Naive thymus-derived CD8-positive, alpha-beta T cell (primary cell): ENCODE measurements at regions not wholly inside any gene's neighbourhood (a gene's known extent, or its start where the extent isn't known, plus 50 kb on each side); places are given as distances from the start of the nearest gene placed in this dataset.
"Not testable (repeated sequence)": the region's sequence is repeated elsewhere in the genome, so short reads cannot be mapped to it uniquely, and the experiment has no call there.

Source experiments
- ATAC-seq, 2 donors: fragments of 150-1000 bp; cut with Tn5 transposase in 1 of 2; sonication (Bioruptor Pico), chemical (Tn5 transposase) in 1 of 2; 1 replicate in 1 of 2; 2 replicates in 1 of 2; pipeline ENCODE4 v1.10.0; 2021; ENCODE audit warnings: mild to moderate bottlenecking in 2 of 2, moderate library complexity in 2 of 2
- POLR2A ChIA-PET: fragments of 350-600 bp; sonication (Branson Sonifier 250); formaldehyde crosslinking; loops from one replicate; lab custom pipeline; 2021; ENCODE audit warnings: antibody characterized with exemption; lab: Charles Lee
- DNase-seq, 10 donors: peaks; one replicate each; pipeline versions ENCODE4 v3.0.0 to v3.0.0-alpha.2; 2020 to 2022
- H3K27ac Mint-ChIP-seq, 10 donors: one replicate each; pipeline ENCODE4 v1.8.0; 2020 to 2022; ENCODE audit warnings: mild to moderate bottlenecking in 10 of 10, mixed read lengths in 10 of 10, moderate library complexity in 4 of 10, inconsistent platforms in 1 of 10
- H3K27me3 Mint-ChIP-seq, 5 donors: one replicate each; pipeline ENCODE4 v1.8.0; 2021 to 2022; ENCODE audit warnings: mixed read lengths in 5 of 5
- H3K36me3 Mint-ChIP-seq, 3 donors: one replicate each; pipeline ENCODE4 v1.8.0; 2020 to 2022; ENCODE audit warnings: mixed read lengths in 3 of 3, mild to moderate bottlenecking in 2 of 3, inconsistent platforms in 1 of 3
- H3K4me1 Mint-ChIP-seq, 4 donors: one replicate each; pipeline ENCODE4 v1.8.0; 2021 to 2022; ENCODE audit warnings: mixed read lengths in 4 of 4
- H3K4me3 Mint-ChIP-seq, 10 donors: one replicate each; pipeline ENCODE4 v1.8.0; 2020 to 2022; ENCODE audit warnings: mild to moderate bottlenecking in 10 of 10, mixed read lengths in 10 of 10, moderate library complexity in 6 of 10, inconsistent platforms in 1 of 10
- H3K9me3 Mint-ChIP-seq, 9 donors: one replicate each; pipeline ENCODE4 v1.8.0; 2020 to 2022; ENCODE audit warnings: mixed read lengths in 9 of 9, mild to moderate bottlenecking in 3 of 9, inconsistent platforms in 1 of 9, moderate library complexity in 1 of 9

GRCh38 chr10:53155674-53156073 is 383.1 kb upstream of the MBL2 start:
- H3K27ac Mint-ChIP-seq, H3K36me3 Mint-ChIP-seq, ATAC-seq, H3K4me3 Mint-ChIP-seq, H3K27me3 Mint-ChIP-seq, DNase-seq, POLR2A ChIA-PET, H3K4me1 Mint-ChIP-seq: not testable (repeated sequence)
- peaks cover 0 to 25% (median 10%) of the 10 kb centered on the region in 9 donors for H3K9me3 Mint-ChIP-seq

- H3K36me3 Mint-ChIP-seq: no peaks in the 10 kb centered on the region
- DNase-seq (no peak), ATAC-seq (no peak)
- H3K9me3 Mint-ChIP-seq: peaks cover 0 to 22% (median 11%) of the 10 kb centered on the region in 9 donors
- no peaks in the 10 kb centered on the region for H3K27me3 Mint-ChIP-seq
- POLR2A ChIA-PET: no interaction called here
- H3K4me3 Mint-ChIP-seq: no peak overlapping the region
- H3K4me1 Mint-ChIP-seq: no peaks in the 10 kb centered on the region
- no peak overlapping the region for H3K27ac Mint-ChIP-seq
Measured at GRCh38 chr10:53153831-53154230, 381.2 kb upstream of the MBL2 start.

- Mint-ChIP-seq H3K27ac (no peak overlapping the region), H3K4me1 (no peaks in the 10 kb centered on the region), H3K27me3 (peaks cover 0 to 2% (median 0%) of the 10 kb centered on the region in 5 donors), H3K36me3 (no peaks in the 10 kb centered on the region), H3K4me3 (no peak overlapping the region), H3K9me3 (peaks cover 0 to 14% (median 8%) of the 10 kb centered on the region in 9 donors)
- POLR2A ChIA-PET: no interaction called here
- no peak for DNase-seq
- no peak for ATAC-seq
Measured at GRCh38 chr10:53140506-53140905, 367.9 kb upstream of the MBL2 start.

GRCh38 chr10:53135897-53136253 is 363.3 kb upstream of the MBL2 start:
- POLR2A ChIA-PET: no interaction called here
- Mint-ChIP-seq H3K4me3 (no peak overlapping the region), H3K9me3 (peaks cover 0 to 12% (median 8%) of the 10 kb centered on the region in 9 donors), H3K27me3 (no peaks in the 10 kb centered on the region), H3K27ac (no peak overlapping the region), H3K4me1 (no peaks in the 10 kb centered on the region), H3K36me3 (no peaks in the 10 kb centered on the region)
- ATAC-seq: no peak
- no peak for DNase-seq

DNA sequence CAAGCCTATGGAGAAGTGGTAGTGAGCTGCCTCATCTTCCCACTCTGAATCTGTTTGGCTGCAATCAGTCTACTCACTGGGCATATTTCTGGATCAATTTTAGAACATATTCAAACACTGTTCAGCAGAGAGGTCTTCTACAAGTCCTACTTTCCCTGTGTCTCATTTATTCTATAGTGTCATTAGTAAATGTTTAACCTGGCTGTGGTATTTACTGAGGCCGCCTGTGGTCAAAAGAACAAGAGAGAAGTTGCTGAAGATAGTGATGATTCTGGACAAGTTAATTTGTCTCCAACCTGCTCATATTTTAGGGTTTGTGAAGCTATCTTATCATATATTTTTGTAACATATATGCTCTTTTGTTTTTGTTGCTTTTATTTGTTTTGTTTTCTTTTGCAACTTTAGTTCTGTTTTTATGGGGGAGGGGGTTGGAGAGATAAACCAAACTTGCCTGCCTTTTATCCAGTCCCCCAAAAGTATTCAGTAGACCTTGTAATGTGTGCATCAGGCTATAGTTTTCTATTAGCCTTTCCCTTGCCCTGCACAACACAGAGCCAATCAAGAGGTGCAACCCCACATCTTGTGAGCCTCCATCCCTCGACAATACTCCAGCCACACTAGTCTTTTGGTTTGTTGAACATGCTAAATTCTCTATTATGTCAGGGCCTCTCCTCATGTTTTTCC is 362.8 kb upstream of the MBL2 start:
- Mint-ChIP-seq H3K4me1 (no peaks in the 10 kb centered on the region), H3K27ac (peak overlapping the region in 1 of 10 donors; percentile 79), H3K36me3 (no peaks in the 10 kb centered on the region), H3K27me3 (no peaks in the 10 kb centered on the region), H3K9me3 (peaks cover 0 to 10% (median 7%) of the 10 kb centered on the region in 9 donors), H3K4me3 (no peak overlapping the region)
- DNase-seq (no peak), ATAC-seq (no peak)
- POLR2A ChIA-PET: no interaction called here

GRCh38 chr10:53134050-53134449 is 361.5 kb upstream of the MBL2 start:
- Mint-ChIP-seq H3K36me3 (no peaks in the 10 kb centered on the region), H3K9me3 (peaks cover 0 to 7% (median 4%) of the 10 kb centered on the region in 9 donors), H3K27me3 (no peaks in the 10 kb centered on the region), H3K4me3 (no peak overlapping the region), H3K4me1 (no peaks in the 10 kb centered on the region), H3K27ac (no peak overlapping the region)
- DNase-seq: no peak
- POLR2A ChIA-PET: no interaction called here
- no peak for ATAC-seq

GRCh38 chr10:53130337-53130736 is 357.8 kb upstream of the MBL2 start:
- Mint-ChIP-seq H3K27me3 (peaks cover 0 to 1% (median 0%) of the 10 kb centered on the region in 5 donors), H3K4me3 (no peak overlapping the region)
- POLR2A ChIA-PET: no interaction called here

DNA sequence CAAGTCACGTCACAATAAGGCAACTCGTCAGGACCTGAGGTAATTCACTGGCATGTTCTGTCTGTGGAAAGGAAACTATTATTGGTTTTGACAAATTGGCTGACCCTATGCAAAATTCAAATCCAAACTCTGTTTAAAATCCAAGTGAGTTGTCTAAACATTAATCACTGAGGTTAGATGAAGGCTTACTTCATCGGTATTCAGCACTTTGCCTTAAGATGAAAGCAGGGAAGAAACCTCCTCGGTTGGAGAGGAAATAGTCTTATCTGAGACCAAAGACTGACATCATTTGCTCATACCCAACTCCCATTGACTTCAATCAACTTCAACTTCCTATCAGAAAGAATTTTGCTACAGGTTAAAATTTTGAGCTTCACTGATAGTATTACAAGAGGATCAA is 355.1 kb upstream of the MBL2 start:
- POLR2A ChIA-PET: no interaction called here
- H3K27ac Mint-ChIP-seq: no peak overlapping the region
- no peak overlapping the region for H3K4me3 Mint-ChIP-seq
- peaks cover 0 to 11% (median 3%) of the 10 kb centered on the region in 9 donors for H3K9me3 Mint-ChIP-seq
- DNase-seq (no peak), ATAC-seq (no peak)
- H3K27me3 Mint-ChIP-seq: peaks cover 0 to 3% (median 0%) of the 10 kb centered on the region in 5 donors
- H3K4me1 Mint-ChIP-seq: peaks cover 0 to 1% (median 0%) of the 10 kb centered on the region in 4 donors
- H3K36me3 Mint-ChIP-seq: no peaks in the 10 kb centered on the region

More at GRCh38 chr10:53130337-53130736, 357.8 kb upstream of the MBL2 start:
- no peak for ATAC-seq
- Mint-ChIP-seq H3K27ac (no peak overlapping the region), H3K36me3 (no peaks in the 10 kb centered on the region), H3K4me1 (peaks cover 0 to 1% (median 0%) of the 10 kb centered on the region in 4 donors), H3K9me3 (peaks cover 0 to 11% (median 5%) of the 10 kb centered on the region in 9 donors)
- no peak for DNase-seq

DNA sequence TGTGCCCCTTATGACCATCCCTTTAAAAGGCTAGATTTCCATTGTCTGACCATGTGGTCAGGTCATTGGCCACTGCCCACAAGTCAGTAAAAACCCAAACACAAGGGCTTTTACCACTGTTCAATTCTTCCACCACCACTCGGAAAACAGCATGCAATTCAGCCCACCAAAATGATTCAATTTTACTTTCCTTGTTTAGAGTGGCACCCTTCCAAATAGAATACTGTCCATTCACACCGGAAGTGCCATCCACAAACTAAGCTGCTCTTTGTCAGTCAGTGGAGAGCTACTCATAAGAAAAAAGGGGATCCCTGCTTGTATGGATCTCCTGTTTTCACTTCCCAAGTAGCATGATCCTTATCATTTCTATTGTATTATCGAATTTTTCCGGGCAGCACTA is 350.7 kb upstream of the MBL2 start:
- H3K27me3 Mint-ChIP-seq: peaks cover 0 to 3% (median 0%) of the 10 kb centered on the region in 5 donors
- no peaks in the 10 kb centered on the region for H3K36me3 Mint-ChIP-seq
- ATAC-seq: no peak
- POLR2A ChIA-PET: no interaction called here
- no peak for DNase-seq
- H3K9me3 Mint-ChIP-seq: peaks cover 0 to 10% (median 2%) of the 10 kb centered on the region in 9 donors
- peaks cover 0 to 1% (median 0%) of the 10 kb centered on the region in 4 donors for H3K4me1 Mint-ChIP-seq
- H3K27ac Mint-ChIP-seq: no peak overlapping the region
- no peak overlapping the region for H3K4me3 Mint-ChIP-seq

DNA sequence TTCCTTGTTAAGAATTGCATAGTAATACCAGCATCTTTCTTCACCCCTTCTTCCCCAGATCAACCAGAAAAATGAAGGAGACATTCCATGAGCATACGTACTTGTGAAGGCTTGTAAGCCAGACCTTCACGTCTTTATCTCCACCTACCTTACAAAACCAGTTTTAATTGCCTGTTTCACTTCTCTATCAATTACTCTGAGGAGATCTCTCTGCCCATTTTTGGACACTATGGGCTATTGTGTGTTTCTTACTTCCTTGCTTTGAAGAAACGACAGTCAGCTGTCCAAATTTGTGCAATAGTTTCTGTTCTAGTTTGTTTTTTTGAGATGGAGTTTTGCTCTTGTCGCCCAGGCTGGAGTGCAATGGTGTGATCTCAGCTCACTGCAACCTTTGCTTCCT is 349.7 kb upstream of the MBL2 start:
- Mint-ChIP-seq H3K27me3 (peaks cover 0 to 3% (median 0%) of the 10 kb centered on the region in 5 donors), H3K36me3 (no peaks in the 10 kb centered on the region), H3K4me1 (peaks cover 0 to 1% (median 0%) of the 10 kb centered on the region in 4 donors), H3K27ac (no peak overlapping the region), H3K4me3 (no peak overlapping the region), H3K9me3 (peaks cover 0 to 12% (median under 1%) of the 10 kb centered on the region in 9 donors)
- POLR2A ChIA-PET: no interaction called here
- ATAC-seq (no peak), DNase-seq (no peak)

DNA sequence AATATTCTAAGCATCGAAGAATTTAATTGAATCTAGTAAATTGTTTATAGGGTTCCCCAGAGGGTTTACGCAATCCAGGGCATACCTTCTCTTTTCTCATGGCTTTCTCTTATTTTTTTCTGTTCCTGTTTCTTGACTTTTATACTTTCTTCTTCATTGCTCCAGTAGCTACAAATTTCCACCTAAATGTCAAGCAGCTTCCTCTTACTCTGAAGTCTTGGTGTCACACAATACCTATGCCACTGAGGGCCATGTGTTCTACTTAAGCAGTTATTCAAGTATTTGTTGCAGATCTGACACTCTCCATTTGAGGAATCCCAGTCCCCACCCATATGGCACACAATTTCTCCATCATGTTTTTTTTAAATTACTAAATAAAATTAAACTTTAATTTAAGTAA is 343.1 kb upstream of the MBL2 start:
- Mint-ChIP-seq H3K4me1 (peaks cover 0 to 17% (median 0%) of the 10 kb centered on the region in 4 donors), H3K4me3 (no peak overlapping the region), H3K27ac (no peak overlapping the region), H3K9me3 (peaks cover 0 to 48% (median 14%) of the 10 kb centered on the region in 9 donors), H3K27me3 (no peaks in the 10 kb centered on the region), H3K36me3 (peaks cover 0 to 1% (median 0%) of the 10 kb centered on the region in 3 donors)
- ATAC-seq: no peak
- no peak for DNase-seq
- POLR2A ChIA-PET: no interaction called here

DNA sequence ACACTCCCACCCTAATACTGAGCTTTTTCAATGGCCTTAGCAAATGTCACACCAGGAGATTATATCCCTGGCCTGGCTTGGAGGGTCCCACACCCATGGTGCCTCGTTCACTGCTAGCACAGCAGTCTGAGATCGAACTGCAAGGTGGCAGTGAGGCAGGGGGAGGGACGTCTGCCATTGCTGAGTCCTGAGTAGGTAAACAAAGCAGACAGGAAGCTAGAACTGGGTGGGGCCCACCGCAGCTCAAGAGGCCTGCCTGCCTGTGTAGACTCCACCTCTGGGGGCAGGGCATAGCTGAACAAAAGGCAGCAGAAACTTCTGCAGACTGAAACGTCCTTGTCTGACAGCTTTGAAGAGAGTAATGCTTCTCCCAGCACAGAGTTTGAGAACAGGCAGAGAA is 338.9 kb upstream of the MBL2 start:
- Mint-ChIP-seq H3K4me1 (peaks cover 0 to 19% (median 0%) of the 10 kb centered on the region in 4 donors), H3K4me3 (peak overlapping the region in 1 of 10 donors; percentile 30), H3K27me3 (no peaks in the 10 kb centered on the region), H3K36me3 (peaks cover 0 to 4% (median 0%) of the 10 kb centered on the region in 3 donors), H3K9me3 (peaks cover 0 to 38% (median 12%) of the 10 kb centered on the region in 9 donors), H3K27ac (no peak overlapping the region)
- DNase-seq (peak in 2 of 10 donors; percentile 2 to 15), ATAC-seq (no peak)
- POLR2A ChIA-PET: no interaction called here

DNA sequence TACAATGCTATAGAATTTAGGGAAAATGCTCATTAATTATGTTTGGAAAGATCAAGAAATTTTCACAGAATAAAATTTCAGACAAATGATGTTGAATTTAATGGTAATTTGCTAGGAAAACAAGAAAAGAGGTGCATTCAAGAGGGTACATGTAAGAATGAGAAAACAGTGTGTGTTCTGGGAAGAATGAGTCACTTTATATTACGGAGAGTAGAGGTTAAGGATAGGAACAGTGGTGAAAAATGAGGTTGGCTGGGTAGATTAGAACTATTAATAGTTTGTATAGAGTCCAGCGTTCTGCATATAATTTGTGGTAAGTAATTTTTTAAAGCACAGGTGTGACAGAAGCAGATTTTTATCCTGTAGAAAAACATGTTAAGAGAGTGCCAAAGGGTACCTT is 336.7 kb upstream of the MBL2 start:
- no peak overlapping the region for H3K4me3 Mint-ChIP-seq
- DNase-seq: no peak
- H3K4me1 Mint-ChIP-seq: peaks cover 0 to 19% (median 0%) of the 10 kb centered on the region in 4 donors
- H3K27me3 Mint-ChIP-seq: no peaks in the 10 kb centered on the region
- no peak overlapping the region for H3K27ac Mint-ChIP-seq
- H3K9me3 Mint-ChIP-seq: peaks cover 0 to 19% (median 8%) of the 10 kb centered on the region in 9 donors
- ATAC-seq: no peak
- H3K36me3 Mint-ChIP-seq: peaks cover 0 to 4% (median 0%) of the 10 kb centered on the region in 3 donors
- POLR2A ChIA-PET: no interaction called here
